ENCODE measurements at regions not wholly inside any gene's neighbourhood (a gene's known extent, or its start where the extent isn't known, plus 50 kb on each side); places are given as distances from the start of the nearest gene placed in this dataset.
A peak's percentile ranks its signal among the peaks of the same experiment; 100 is the strongest.

DNA sequence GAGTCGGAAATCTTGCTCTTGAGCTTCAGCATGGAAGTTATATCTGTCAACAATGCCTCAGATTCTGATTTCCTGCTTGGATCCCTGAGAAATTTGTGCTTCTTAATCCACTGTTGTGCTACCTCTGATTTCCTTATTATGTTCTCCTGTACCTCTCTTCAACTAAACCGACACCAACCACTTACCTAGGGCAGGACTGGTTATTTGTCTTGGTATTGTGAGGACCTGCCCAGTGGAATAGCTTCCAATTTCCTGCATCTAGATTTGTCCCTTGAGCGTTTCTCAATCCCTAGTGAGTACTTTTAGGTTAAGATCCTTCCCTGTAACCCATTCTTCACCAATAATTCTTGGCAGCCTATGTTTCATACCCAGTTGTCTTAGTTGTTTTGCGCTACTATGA is 720.5 kb upstream of the ZNF385D start:
- H3K27ac ChIP-seq (ENCODE audit: low read length): no peak overlapping the region
- WGBS (ENCODE audit: insufficient coverage): 83% methylated on average over 1 of the region's 4 CpGs
- no peaks in the 10 kb centered on the region for H3K27me3 ChIP-seq (ENCODE audit: control insufficient read depth, insufficient read depth, low read length)
- H3K36me3 ChIP-seq (ENCODE audit: control insufficient read depth, insufficient read depth, low read length): no peaks in the 10 kb centered on the region
- no peaks in the 10 kb centered on the region for H3K4me1 ChIP-seq (ENCODE audit: control insufficient read depth, insufficient read depth, low read length)
- no peaks in the 10 kb centered on the region for H3K9me3 ChIP-seq (replicated peaks; ENCODE audit: control insufficient read depth, low read depth, low read length)
- DNase-seq: no peak
- no peak overlapping the region for H3K4me3 ChIP-seq (ENCODE audit: low read length)

DNA sequence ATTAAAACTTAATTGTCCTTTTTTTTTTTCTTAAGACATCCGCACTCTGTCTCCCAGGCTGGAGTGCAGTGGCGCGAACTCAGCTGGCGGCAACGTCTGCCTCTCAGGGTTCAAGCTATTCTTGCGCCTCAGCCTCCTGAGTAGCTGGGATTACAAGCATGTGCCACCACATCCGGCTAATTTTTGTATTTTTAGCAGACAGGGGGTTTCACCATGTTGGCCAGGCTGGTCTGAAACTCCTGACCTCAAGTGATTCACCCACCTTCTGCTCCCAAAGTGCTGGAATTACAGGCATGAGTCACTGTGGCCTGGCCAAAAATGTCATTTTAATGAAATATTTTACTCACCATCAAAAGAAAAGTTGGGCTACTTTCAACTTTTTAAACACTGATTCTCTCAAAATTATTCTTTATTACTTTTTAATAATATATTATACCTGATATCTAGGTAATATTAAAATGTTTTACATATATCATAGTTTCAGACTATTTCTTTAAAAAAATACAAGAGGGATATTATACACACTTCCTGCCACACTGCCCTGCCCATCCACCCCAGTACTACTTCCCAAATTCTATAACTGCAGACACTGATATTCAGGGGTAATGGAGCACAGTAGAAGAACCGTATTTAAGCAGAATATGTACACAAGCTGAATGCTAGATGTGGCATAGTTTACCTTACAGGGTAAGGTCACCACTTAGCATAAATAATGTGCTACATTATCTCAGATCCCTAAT is 723.9 kb upstream of the ZNF385D start:
- no peak overlapping the region for H3K27ac ChIP-seq (ENCODE audit: low read length)
- H3K4me3 ChIP-seq (ENCODE audit: low read length): no peak overlapping the region
- H3K36me3 ChIP-seq (ENCODE audit: control insufficient read depth, insufficient read depth, low read length): no peaks in the 10 kb centered on the region
- H3K4me1 ChIP-seq (ENCODE audit: control insufficient read depth, insufficient read depth, low read length): no peaks in the 10 kb centered on the region
- H3K27me3 ChIP-seq (ENCODE audit: control insufficient read depth, insufficient read depth, low read length): no peaks in the 10 kb centered on the region
- H3K9me3 ChIP-seq (replicated peaks; ENCODE audit: control insufficient read depth, low read depth, low read length): no peaks in the 10 kb centered on the region
- no peak for DNase-seq
- WGBS (ENCODE audit: insufficient coverage): 93% methylated on average over 4 of the region's 8 CpGs

DNA sequence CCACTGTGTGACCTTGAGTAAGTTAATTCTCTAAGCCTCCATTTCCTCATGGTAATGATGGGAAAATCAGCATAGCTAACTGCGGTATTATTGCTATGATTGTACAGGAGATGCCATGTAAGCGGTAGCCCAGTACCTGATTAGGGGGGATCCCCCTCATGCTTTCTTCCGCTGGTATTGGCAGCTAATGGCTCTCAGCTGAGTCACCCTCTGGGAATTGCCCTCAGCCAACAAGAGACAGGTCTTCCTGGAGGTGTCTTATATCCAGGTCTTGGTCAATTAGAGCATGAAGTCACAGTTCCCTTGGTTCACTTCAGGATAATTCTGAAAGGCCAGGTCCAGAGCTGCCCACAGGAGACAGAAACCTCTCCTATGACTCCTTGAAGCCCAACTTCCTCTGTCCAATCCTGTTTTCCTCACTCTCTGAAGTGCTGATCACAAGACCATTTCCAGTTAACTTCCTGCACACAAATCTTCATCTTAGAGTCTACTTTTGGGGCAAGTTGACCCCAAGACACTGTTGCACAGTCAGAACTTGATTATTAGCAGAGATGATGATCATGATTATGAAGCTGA is 724.7 kb upstream of the ZNF385D start:
- Histone ChIP-seq H3K4me1 (ENCODE audit: control insufficient read depth, insufficient read depth, low read length) (no peaks in the 10 kb centered on the region), H3K36me3 (ENCODE audit: control insufficient read depth, insufficient read depth, low read length) (no peaks in the 10 kb centered on the region), H3K27me3 (ENCODE audit: control insufficient read depth, insufficient read depth, low read length) (no peaks in the 10 kb centered on the region), H3K4me3 (ENCODE audit: low read length) (no peak overlapping the region), H3K9me3 (replicated peaks; ENCODE audit: control insufficient read depth, low read depth, low read length) (no peaks in the 10 kb centered on the region), H3K27ac (ENCODE audit: low read length) (no peak overlapping the region)
- WGBS (ENCODE audit: insufficient coverage): 89% methylated on average over 2 of the region's 3 CpGs
- no peak for DNase-seq

DNA sequence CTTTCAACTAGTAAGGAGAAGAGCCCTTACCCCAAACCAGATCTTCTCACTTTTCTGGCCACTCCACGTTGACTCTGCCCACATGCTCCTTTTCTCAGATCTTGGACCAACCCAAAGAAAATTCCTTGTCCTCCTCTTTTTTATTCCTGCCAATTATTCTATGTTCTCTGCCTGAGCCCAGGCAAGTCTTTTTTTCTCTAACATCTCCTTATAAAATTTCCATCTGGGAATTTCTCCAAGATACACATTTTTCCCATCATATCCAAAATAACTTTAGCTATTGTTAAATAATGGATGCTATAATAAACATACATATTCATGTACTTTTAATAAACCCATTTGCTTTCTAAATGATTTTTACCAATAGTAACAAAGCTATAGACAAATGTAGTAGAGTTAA is 726.0 kb upstream of the ZNF385D start:
- 18% methylated on average over 1 of the region's 1 CpG for WGBS (ENCODE audit: insufficient coverage)
- no peak overlapping the region for H3K27ac ChIP-seq (ENCODE audit: low read length)
- H3K4me1 ChIP-seq (ENCODE audit: control insufficient read depth, insufficient read depth, low read length): no peaks in the 10 kb centered on the region
- peak; percentile 84 for DNase-seq
- H3K4me3 ChIP-seq (ENCODE audit: low read length): no peak overlapping the region
- H3K9me3 ChIP-seq (replicated peaks; ENCODE audit: control insufficient read depth, low read depth, low read length): no peaks in the 10 kb centered on the region
- H3K36me3 ChIP-seq (ENCODE audit: control insufficient read depth, insufficient read depth, low read length): no peaks in the 10 kb centered on the region
- no peaks in the 10 kb centered on the region for H3K27me3 ChIP-seq (ENCODE audit: control insufficient read depth, insufficient read depth, low read length)

DNA sequence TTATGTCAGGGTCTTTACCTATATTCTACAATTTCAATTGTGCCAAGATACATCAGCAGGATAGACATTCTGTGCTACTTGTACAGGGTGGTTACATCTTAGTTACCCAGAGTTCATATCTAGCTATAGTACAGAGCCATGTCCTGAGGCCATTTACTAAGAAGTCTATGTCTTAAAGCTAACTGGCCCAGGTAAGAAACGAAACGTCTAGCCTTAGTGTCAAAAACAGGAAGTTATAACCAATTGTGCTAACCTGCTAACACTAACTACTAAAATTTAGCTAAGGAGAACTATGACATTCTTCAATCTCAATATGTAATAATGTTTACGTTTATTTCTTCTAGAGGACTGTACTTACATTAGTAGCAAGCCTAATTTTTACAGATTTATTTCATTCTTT is 717.2 kb upstream of the UBE2E2 start:
- no peaks in the 10 kb centered on the region for H3K4me1 ChIP-seq (ENCODE audit: control insufficient read depth, insufficient read depth, low read length)
- H3K9me3 ChIP-seq (replicated peaks; ENCODE audit: control insufficient read depth, low read depth, low read length): no peaks in the 10 kb centered on the region
- H3K27ac ChIP-seq (ENCODE audit: low read length): no peak overlapping the region
- no peak for DNase-seq
- no peaks in the 10 kb centered on the region for H3K36me3 ChIP-seq (ENCODE audit: control insufficient read depth, insufficient read depth, low read length)
- no peaks in the 10 kb centered on the region for H3K27me3 ChIP-seq (ENCODE audit: control insufficient read depth, insufficient read depth, low read length)
- H3K4me3 ChIP-seq (ENCODE audit: low read length): no peak overlapping the region
- no CpG with 5 or more reads among the region's 3 CpGs for WGBS (ENCODE audit: insufficient coverage)

DNA sequence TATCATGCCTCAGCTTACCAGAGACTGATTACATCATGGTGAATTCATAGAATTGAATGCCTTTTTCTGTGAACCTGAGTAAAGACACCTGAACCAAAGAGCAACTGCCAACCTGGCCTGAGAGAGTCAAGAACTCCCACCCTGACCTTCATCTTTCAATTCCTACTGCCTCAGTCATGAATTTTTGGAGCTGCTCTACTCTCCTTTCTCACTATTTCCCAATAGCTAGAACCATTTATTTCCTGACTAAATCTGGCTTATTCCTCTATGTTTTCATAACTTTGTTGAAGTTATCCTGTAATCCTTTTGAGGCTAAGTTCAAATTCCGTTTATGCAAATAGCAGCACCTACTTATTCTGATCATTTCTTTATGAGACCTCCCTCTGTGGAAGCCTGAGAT is 712.4 kb upstream of the UBE2E2 start:
- no CpG with 5 or more reads among the region's 1 CpG for WGBS (ENCODE audit: insufficient coverage)
- Histone ChIP-seq H3K4me1 (ENCODE audit: control insufficient read depth, insufficient read depth, low read length) (no peaks in the 10 kb centered on the region), H3K9me3 (replicated peaks; ENCODE audit: control insufficient read depth, low read depth, low read length) (no peaks in the 10 kb centered on the region), H3K4me3 (ENCODE audit: low read length) (no peak overlapping the region), H3K27me3 (ENCODE audit: control insufficient read depth, insufficient read depth, low read length) (no peaks in the 10 kb centered on the region), H3K36me3 (ENCODE audit: control insufficient read depth, insufficient read depth, low read length) (no peaks in the 10 kb centered on the region), H3K27ac (ENCODE audit: low read length) (no peak overlapping the region)
- no peak for DNase-seq

DNA sequence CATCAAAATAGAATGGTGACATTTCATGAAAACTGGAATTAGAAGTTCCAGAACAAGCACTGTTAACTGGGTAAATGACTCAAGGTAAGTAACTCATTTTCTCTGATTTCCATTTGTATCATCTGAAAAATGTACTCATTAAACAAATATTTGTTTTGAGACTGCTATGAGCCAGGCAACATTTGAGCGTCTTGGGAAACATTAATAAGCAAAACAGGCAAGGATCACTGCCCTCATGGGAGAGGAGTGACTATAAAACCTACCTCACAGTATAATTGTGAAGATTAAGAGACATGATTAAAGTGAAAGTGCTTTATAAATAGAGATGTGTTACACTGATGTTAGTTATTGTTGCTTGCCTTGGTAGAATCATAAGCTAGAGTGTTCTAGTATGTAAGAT is 711.8 kb upstream of the UBE2E2 start:
- no peak for DNase-seq
- WGBS (ENCODE audit: insufficient coverage): no CpG with 5 or more reads among the region's 1 CpG

DNA sequence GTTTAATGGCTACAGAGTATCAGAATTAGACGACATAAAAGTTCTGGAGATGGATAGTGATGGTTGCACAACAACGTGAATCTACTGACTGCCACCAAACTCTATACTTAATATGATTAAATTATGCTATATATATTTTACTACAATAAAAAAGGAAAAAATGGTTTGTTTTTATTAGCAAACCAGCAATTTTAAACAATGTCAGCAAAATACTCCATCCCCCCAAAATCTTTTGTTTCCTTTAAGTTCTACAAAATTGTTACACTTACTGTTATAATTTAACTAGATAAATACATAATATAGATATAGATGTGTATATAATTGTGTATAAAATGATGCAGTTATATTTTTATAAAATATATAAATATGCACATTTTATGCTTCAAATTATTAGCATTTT is 710.8 kb upstream of the UBE2E2 start:
- Histone ChIP-seq H3K36me3 (ENCODE audit: control insufficient read depth, insufficient read depth, low read length) (no peaks in the 10 kb centered on the region), H3K27ac (ENCODE audit: low read length) (no peak overlapping the region), H3K4me1 (ENCODE audit: control insufficient read depth, insufficient read depth, low read length) (no peaks in the 10 kb centered on the region), H3K9me3 (replicated peaks; ENCODE audit: control insufficient read depth, low read depth, low read length) (no peaks in the 10 kb centered on the region), H3K27me3 (ENCODE audit: control insufficient read depth, insufficient read depth, low read length) (no peaks in the 10 kb centered on the region), H3K4me3 (ENCODE audit: low read length) (no peak overlapping the region)
- no peak for DNase-seq
- no CpG with 5 or more reads among the region's 2 CpGs for WGBS (ENCODE audit: insufficient coverage)

More for the DNA sequence above, 711.8 kb upstream of the UBE2E2 start:
- H3K9me3 ChIP-seq (replicated peaks; ENCODE audit: control insufficient read depth, low read depth, low read length): no peaks in the 10 kb centered on the region
- no peaks in the 10 kb centered on the region for H3K4me1 ChIP-seq (ENCODE audit: control insufficient read depth, insufficient read depth, low read length)
- no peak overlapping the region for H3K4me3 ChIP-seq (ENCODE audit: low read length)
- no peak overlapping the region for H3K27ac ChIP-seq (ENCODE audit: low read length)
- no peaks in the 10 kb centered on the region for H3K36me3 ChIP-seq (ENCODE audit: control insufficient read depth, insufficient read depth, low read length)
- no peaks in the 10 kb centered on the region for H3K27me3 ChIP-seq (ENCODE audit: control insufficient read depth, insufficient read depth, low read length)

DNA sequence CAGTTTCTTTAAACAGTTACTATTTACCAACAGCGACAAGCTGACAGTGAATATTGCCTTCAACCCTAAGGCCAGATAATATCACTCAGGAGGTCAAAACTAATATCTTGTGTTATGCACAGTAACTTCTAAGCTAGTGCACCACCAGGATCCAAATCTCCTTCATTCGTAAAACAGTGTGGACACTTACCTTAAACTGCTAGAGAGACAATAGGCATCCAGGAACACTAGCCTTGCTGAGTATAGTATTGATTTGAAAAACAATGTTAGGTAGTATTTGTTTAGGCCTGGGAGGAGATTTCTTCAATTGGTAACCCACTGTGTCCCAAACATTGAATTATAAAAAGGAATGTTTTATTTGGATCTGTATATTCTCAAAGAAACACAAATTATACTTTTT is 707.9 kb upstream of the UBE2E2 start:
- Histone ChIP-seq H3K4me3 (ENCODE audit: low read length) (no peak overlapping the region), H3K27me3 (ENCODE audit: control insufficient read depth, insufficient read depth, low read length) (no peaks in the 10 kb centered on the region), H3K9me3 (replicated peaks; ENCODE audit: control insufficient read depth, low read depth, low read length) (no peaks in the 10 kb centered on the region), H3K36me3 (ENCODE audit: control insufficient read depth, insufficient read depth, low read length) (no peaks in the 10 kb centered on the region), H3K4me1 (ENCODE audit: control insufficient read depth, insufficient read depth, low read length) (no peaks in the 10 kb centered on the region), H3K27ac (ENCODE audit: low read length) (peak overlapping the region; percentile 1)
- no CpG with 5 or more reads among the region's 2 CpGs for WGBS (ENCODE audit: insufficient coverage)
- DNase-seq: no peak

DNA sequence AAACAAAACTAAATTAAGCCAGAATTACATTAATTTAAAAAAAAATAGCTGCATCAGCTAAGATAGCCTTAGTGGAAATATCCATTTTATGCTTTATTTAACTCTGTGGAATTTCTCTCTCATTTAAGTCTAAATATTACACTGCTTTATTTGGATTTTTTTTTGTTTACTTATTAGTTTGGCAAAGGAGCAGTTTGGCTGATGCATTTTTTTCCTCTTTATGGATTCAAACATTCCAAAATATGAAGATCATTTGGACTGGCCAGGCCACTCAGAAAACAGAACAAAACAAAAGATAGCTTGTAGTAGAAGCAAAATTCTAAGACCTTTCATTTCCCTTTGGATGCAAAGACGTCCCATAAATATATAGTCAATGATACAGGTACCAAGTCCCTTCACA is 707.3 kb upstream of the UBE2E2 start:
- Histone ChIP-seq H3K4me1 (ENCODE audit: control insufficient read depth, insufficient read depth, low read length) (no peaks in the 10 kb centered on the region), H3K27ac (ENCODE audit: low read length) (peak overlapping the region; percentile 56), H3K4me3 (ENCODE audit: low read length) (no peak overlapping the region), H3K36me3 (ENCODE audit: control insufficient read depth, insufficient read depth, low read length) (no peaks in the 10 kb centered on the region), H3K27me3 (ENCODE audit: control insufficient read depth, insufficient read depth, low read length) (no peaks in the 10 kb centered on the region), H3K9me3 (replicated peaks; ENCODE audit: control insufficient read depth, low read depth, low read length) (no peaks in the 10 kb centered on the region)
- DNase-seq: peak; percentile 94
- no CpG with 5 or more reads among the region's 1 CpG for WGBS (ENCODE audit: insufficient coverage)

DNA sequence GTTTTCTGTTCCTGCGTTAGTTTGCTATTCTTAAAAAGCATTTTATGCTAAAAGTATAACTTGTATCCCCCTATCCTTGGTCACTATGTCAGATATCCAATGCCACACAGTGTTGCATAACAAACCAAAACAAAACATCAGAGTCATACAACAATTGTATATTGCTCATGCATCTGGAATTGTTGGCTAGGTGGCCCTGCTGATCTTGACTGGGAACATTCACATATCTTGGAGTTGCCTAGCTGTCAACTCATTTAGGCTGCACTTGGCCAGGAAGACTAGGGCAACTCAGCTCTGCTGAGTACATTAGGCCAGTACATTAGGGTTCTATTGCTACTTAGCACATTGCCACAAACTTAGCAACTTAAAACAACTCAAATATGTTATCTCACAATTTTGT is 706.5 kb upstream of the UBE2E2 start:
- no peaks in the 10 kb centered on the region for H3K4me1 ChIP-seq (ENCODE audit: control insufficient read depth, insufficient read depth, low read length)
- H3K4me3 ChIP-seq (ENCODE audit: low read length): no peak overlapping the region
- no peaks in the 10 kb centered on the region for H3K36me3 ChIP-seq (ENCODE audit: control insufficient read depth, insufficient read depth, low read length)
- DNase-seq: no peak
- H3K27me3 ChIP-seq (ENCODE audit: control insufficient read depth, insufficient read depth, low read length): no peaks in the 10 kb centered on the region
- WGBS (ENCODE audit: insufficient coverage): no CpG with 5 or more reads among the region's 1 CpG
- no peak overlapping the region for H3K27ac ChIP-seq (ENCODE audit: low read length)
- no peaks in the 10 kb centered on the region for H3K9me3 ChIP-seq (replicated peaks; ENCODE audit: control insufficient read depth, low read depth, low read length)
